ENCODE measurements at regions not wholly inside any gene's neighbourhood (a gene's known extent, or its start where the extent isn't known, plus 50 kb on each side); places are given as distances from the start of the nearest gene placed in this dataset.
A peak's percentile ranks its signal among the peaks of the same experiment; 100 is the strongest.

GRCh38 chr2:48118895-48119294 is 195.6 kb upstream of the FOXN2 start:
- Histone ChIP-seq H3K27ac (ENCODE audit: low read depth, low read length) (no peak overlapping the region), H3K27me3 (ENCODE audit: insufficient read depth, low read length) (no peaks in the 10 kb centered on the region), H3K4me3 (ENCODE audit: low read depth, low read length) (no peak overlapping the region), H2AFZ (ENCODE audit: low read length, unreplicated experiment) (no peak overlapping the region), H3K79me2 (ENCODE audit: control insufficient read depth, insufficient read depth, low read length, unreplicated experiment) (no peaks in the 10 kb centered on the region), H3K4me1 (ENCODE audit: control insufficient read depth, insufficient read depth, low read length, unreplicated experiment) (peaks cover 16% of the 10 kb centered on the region), H3K36me3 (ENCODE audit: insufficient read depth, low read length) (no peaks in the 10 kb centered on the region)

GRCh38 chr2:48120112-48120511 is 194.4 kb upstream of the FOXN2 start:
- H3K27me3 ChIP-seq (ENCODE audit: insufficient read depth, low read length): no peaks in the 10 kb centered on the region
- no peak overlapping the region for H2AFZ ChIP-seq (ENCODE audit: low read length, unreplicated experiment)
- peaks cover 13% of the 10 kb centered on the region for H3K4me1 ChIP-seq (ENCODE audit: control insufficient read depth, insufficient read depth, low read length, unreplicated experiment)
- H3K27ac ChIP-seq (ENCODE audit: low read depth, low read length): no peak overlapping the region
- no peak overlapping the region for H3K4me3 ChIP-seq (ENCODE audit: low read depth, low read length)
- H3K36me3 ChIP-seq (ENCODE audit: insufficient read depth, low read length): no peaks in the 10 kb centered on the region
- no peaks in the 10 kb centered on the region for H3K79me2 ChIP-seq (ENCODE audit: control insufficient read depth, insufficient read depth, low read length, unreplicated experiment)

GRCh38 chr2:48120759-48121242 is 193.7 kb upstream of the FOXN2 start:
- Histone ChIP-seq H3K27ac (ENCODE audit: low read depth, low read length) (no peak overlapping the region), H2AFZ (ENCODE audit: low read length, unreplicated experiment) (no peak overlapping the region), H3K79me2 (ENCODE audit: control insufficient read depth, insufficient read depth, low read length, unreplicated experiment) (no peaks in the 10 kb centered on the region)

GRCh38 chr2:48122166-48122565 is 192.3 kb upstream of the FOXN2 start:
- Histone ChIP-seq H3K79me2 (ENCODE audit: control insufficient read depth, insufficient read depth, low read length, unreplicated experiment) (no peaks in the 10 kb centered on the region), H3K27me3 (ENCODE audit: insufficient read depth, low read length) (no peaks in the 10 kb centered on the region), H3K27ac (ENCODE audit: low read depth, low read length) (no peak overlapping the region), H2AFZ (ENCODE audit: low read length, unreplicated experiment) (no peak overlapping the region), H3K4me3 (ENCODE audit: low read depth, low read length) (no peak overlapping the region), H3K4me1 (ENCODE audit: control insufficient read depth, insufficient read depth, low read length, unreplicated experiment) (peaks cover 20% of the 10 kb centered on the region), H3K36me3 (ENCODE audit: insufficient read depth, low read length) (no peaks in the 10 kb centered on the region)

More at GRCh38 chr2:48120759-48121242, 193.7 kb upstream of the FOXN2 start:
- Histone ChIP-seq H3K27me3 (ENCODE audit: insufficient read depth, low read length) (no peaks in the 10 kb centered on the region), H3K4me3 (ENCODE audit: low read depth, low read length) (no peak overlapping the region), H3K36me3 (ENCODE audit: insufficient read depth, low read length) (no peaks in the 10 kb centered on the region), H3K4me1 (ENCODE audit: control insufficient read depth, insufficient read depth, low read length, unreplicated experiment) (peaks cover 13% of the 10 kb centered on the region)

- no peaks in the 10 kb centered on the region for H3K36me3 ChIP-seq (ENCODE audit: insufficient read depth, low read length)
- H3K27ac ChIP-seq (ENCODE audit: low read depth, low read length): no peak overlapping the region
- H3K27me3 ChIP-seq (ENCODE audit: insufficient read depth, low read length): no peaks in the 10 kb centered on the region
- H3K4me1 ChIP-seq (ENCODE audit: control insufficient read depth, insufficient read depth, low read length, unreplicated experiment): peaks cover 20% of the 10 kb centered on the region
- H2AFZ ChIP-seq (ENCODE audit: low read length, unreplicated experiment): no peak overlapping the region
- no peaks in the 10 kb centered on the region for H3K79me2 ChIP-seq (ENCODE audit: control insufficient read depth, insufficient read depth, low read length, unreplicated experiment)
- no peak overlapping the region for H3K4me3 ChIP-seq (ENCODE audit: low read depth, low read length)
These were observed 189.9 kb upstream of the FOXN2 start for GRCh38 chr2:48124592-48124991.

GRCh38 chr2:48126162-48126561 is 188.3 kb upstream of the FOXN2 start:
- Histone ChIP-seq H3K27me3 (ENCODE audit: insufficient read depth, low read length) (no peaks in the 10 kb centered on the region), H2AFZ (ENCODE audit: low read length, unreplicated experiment) (no peak overlapping the region), H3K4me1 (ENCODE audit: control insufficient read depth, insufficient read depth, low read length, unreplicated experiment) (peaks cover 13% of the 10 kb centered on the region), H3K36me3 (ENCODE audit: insufficient read depth, low read length) (no peaks in the 10 kb centered on the region), H3K4me3 (ENCODE audit: low read depth, low read length) (no peak overlapping the region), H3K27ac (ENCODE audit: low read depth, low read length) (peak overlapping the region; percentile 23; the same call in 1 of the 2 replicates), H3K79me2 (ENCODE audit: control insufficient read depth, insufficient read depth, low read length, unreplicated experiment) (no peaks in the 10 kb centered on the region)

GRCh38 chr2:48127612-48128191 is 186.8 kb upstream of the FOXN2 start:
- H3K27me3 ChIP-seq (ENCODE audit: insufficient read depth, low read length): no peaks in the 10 kb centered on the region
- no peak overlapping the region for H2AFZ ChIP-seq (ENCODE audit: low read length, unreplicated experiment)
- no peak overlapping the region for H3K27ac ChIP-seq (ENCODE audit: low read depth, low read length)
- no peaks in the 10 kb centered on the region for H3K36me3 ChIP-seq (ENCODE audit: insufficient read depth, low read length)
- no peaks in the 10 kb centered on the region for H3K79me2 ChIP-seq (ENCODE audit: control insufficient read depth, insufficient read depth, low read length, unreplicated experiment)
- H3K4me3 ChIP-seq (ENCODE audit: low read depth, low read length): no peak overlapping the region
- peaks cover 13% of the 10 kb centered on the region for H3K4me1 ChIP-seq (ENCODE audit: control insufficient read depth, insufficient read depth, low read length, unreplicated experiment)

GRCh38 chr2:48129293-48129950 is 185.1 kb upstream of the FOXN2 start:
- Histone ChIP-seq H3K79me2 (ENCODE audit: control insufficient read depth, insufficient read depth, low read length, unreplicated experiment) (no peaks in the 10 kb centered on the region), H3K36me3 (ENCODE audit: insufficient read depth, low read length) (no peaks in the 10 kb centered on the region), H2AFZ (ENCODE audit: low read length, unreplicated experiment) (no peak overlapping the region), H3K4me1 (ENCODE audit: control insufficient read depth, insufficient read depth, low read length, unreplicated experiment) (peaks cover 10% of the 10 kb centered on the region), H3K27me3 (ENCODE audit: insufficient read depth, low read length) (no peaks in the 10 kb centered on the region), H3K4me3 (ENCODE audit: low read depth, low read length) (no peak overlapping the region), H3K27ac (ENCODE audit: low read depth, low read length) (no peak overlapping the region)

- Histone ChIP-seq H3K4me3 (ENCODE audit: low read depth, low read length) (no peak overlapping the region), H3K79me2 (ENCODE audit: control insufficient read depth, insufficient read depth, low read length, unreplicated experiment) (no peaks in the 10 kb centered on the region), H3K27me3 (ENCODE audit: insufficient read depth, low read length) (no peaks in the 10 kb centered on the region), H2AFZ (ENCODE audit: low read length, unreplicated experiment) (no peak overlapping the region), H3K36me3 (ENCODE audit: insufficient read depth, low read length) (no peaks in the 10 kb centered on the region), H3K4me1 (ENCODE audit: control insufficient read depth, insufficient read depth, low read length, unreplicated experiment) (no peaks in the 10 kb centered on the region), H3K27ac (ENCODE audit: low read depth, low read length) (no peak overlapping the region)
These were observed 182.8 kb upstream of the FOXN2 start for GRCh38 chr2:48131539-48132270.

- Histone ChIP-seq H3K27ac (ENCODE audit: low read depth, low read length) (no peak overlapping the region), H2AFZ (ENCODE audit: low read length, unreplicated experiment) (no peak overlapping the region), H3K27me3 (ENCODE audit: insufficient read depth, low read length) (no peaks in the 10 kb centered on the region), H3K4me1 (ENCODE audit: control insufficient read depth, insufficient read depth, low read length, unreplicated experiment) (no peaks in the 10 kb centered on the region), H3K79me2 (ENCODE audit: control insufficient read depth, insufficient read depth, low read length, unreplicated experiment) (no peaks in the 10 kb centered on the region), H3K4me3 (ENCODE audit: low read depth, low read length) (no peak overlapping the region), H3K36me3 (ENCODE audit: insufficient read depth, low read length) (no peaks in the 10 kb centered on the region)
These were observed 182.2 kb upstream of the FOXN2 start for GRCh38 chr2:48132271-48132625.

GRCh38 chr2:48134704-48135103 is 179.8 kb upstream of the FOXN2 start:
- H3K79me2 ChIP-seq (ENCODE audit: control insufficient read depth, insufficient read depth, low read length, unreplicated experiment): no peaks in the 10 kb centered on the region
- no peak overlapping the region for H3K27ac ChIP-seq (ENCODE audit: low read depth, low read length)
- no peaks in the 10 kb centered on the region for H3K4me1 ChIP-seq (ENCODE audit: control insufficient read depth, insufficient read depth, low read length, unreplicated experiment)
- no peak overlapping the region for H2AFZ ChIP-seq (ENCODE audit: low read length, unreplicated experiment)
- no peaks in the 10 kb centered on the region for H3K36me3 ChIP-seq (ENCODE audit: insufficient read depth, low read length)
- no peak overlapping the region for H3K4me3 ChIP-seq (ENCODE audit: low read depth, low read length)
- no peaks in the 10 kb centered on the region for H3K27me3 ChIP-seq (ENCODE audit: insufficient read depth, low read length)

All from ACC112 (cell line).